ENCODE measurements at regions not wholly inside any gene's neighbourhood (a gene's known extent, or its start where the extent isn't known, plus 50 kb on each side); places are given as distances from the start of the nearest gene placed in this dataset.
"Not testable (repeated sequence)": the region's sequence is repeated elsewhere in the genome, so short reads cannot be mapped to it uniquely, and the experiment has no call there.

- no CpG with 5 or more reads among the region's 1 CpG for WGBS (ENCODE audit: insufficient coverage)
- H3K9me3 Mint-ChIP-seq; intact Hi-C loops (cut with micrococcal nuclease); H3K9ac ChIP-seq (ENCODE audit: insufficient read depth, low read length, poor library complexity, severe bottlenecking); H2AFZ ChIP-seq (ENCODE audit: insufficient read depth, low read depth, low read length, poor library complexity, severe bottlenecking); DNase-seq; H3K36me3 Mint-ChIP-seq; H3K27me3 ChIP-seq (ENCODE audit: control insufficient read depth in 2 of 2, insufficient read depth in 2 of 2, low read length in 2 of 2); H3K27ac ChIP-seq (ENCODE audit: low read depth in 1 of 2, low read length in 2 of 2); H3K4me3 ChIP-seq (replicated peaks in 1 of 3; ENCODE audit: low read depth in 2 of 3, low read length in 3 of 3); H3K27me3 Mint-ChIP-seq (ENCODE audit: low read depth in 3 of 3); H3K4me1 ChIP-seq (ENCODE audit: control insufficient read depth in 1 of 2, insufficient read depth in 2 of 2, low read length in 2 of 2); H4K20me1 ChIP-seq (ENCODE audit: insufficient read depth, low read length); H3K4me3 Mint-ChIP-seq; H3K4me1 Mint-ChIP-seq; H3K27ac Mint-ChIP-seq; H3K4me2 ChIP-seq (replicated peaks; ENCODE audit: extremely low read depth, low read length, poor library complexity, severe bottlenecking); H3K79me2 ChIP-seq (ENCODE audit: insufficient read depth, low read length); H3K36me3 ChIP-seq (replicated peaks in 1 of 2; ENCODE audit: control insufficient read depth in 1 of 2, insufficient read depth in 2 of 2, low read length in 2 of 2); H3K9me3 ChIP-seq (replicated peaks in 1 of 2; ENCODE audit: control insufficient read depth in 1 of 2, insufficient read depth in 1 of 2, low read length in 2 of 2): not testable (repeated sequence)
Observed at GRCh38 chr6:58067867-58068548, 750.6 kb downstream of the PRIM2 start.

- H3K27me3 ChIP-seq (ENCODE audit: control insufficient read depth in 2 of 2, insufficient read depth in 2 of 2, low read length in 2 of 2), result no peaks in the 10 kb centered on the region
- Mint-ChIP-seq H3K27ac (no peak overlapping the region), H3K4me3 (no peak overlapping the region), H3K4me1 (no peaks in the 10 kb centered on the region), H3K27me3 (ENCODE audit: low read depth in 3 of 3) (peaks cover 0 to 2% (median 0%) of the 10 kb centered on the region in 3 donors), H3K9me3 (peaks cover 0 to 6% (median 3%) of the 10 kb centered on the region in 7 donors), H3K36me3 (no peaks in the 10 kb centered on the region)
- no peak overlapping the region for H3K4me2 ChIP-seq (replicated peaks; ENCODE audit: extremely low read depth, low read length, poor library complexity, severe bottlenecking)
- H3K27ac ChIP-seq (ENCODE audit: low read depth in 1 of 2, low read length in 2 of 2), result no peak overlapping the region
- intact Hi-C loops (cut with micrococcal nuclease), result no loop called here
- no peaks in the 10 kb centered on the region for H4K20me1 ChIP-seq (ENCODE audit: insufficient read depth, low read length)
- H3K9me3 ChIP-seq (replicated peaks in 1 of 2; ENCODE audit: control insufficient read depth in 1 of 2, insufficient read depth in 1 of 2, low read length in 2 of 2), result peaks cover 0 to 5% of the 10 kb centered on the region in 2 donors
- H3K4me3 ChIP-seq (replicated peaks in 1 of 3; ENCODE audit: low read depth in 2 of 3, low read length in 3 of 3), result no peak overlapping the region
- H3K36me3 ChIP-seq (replicated peaks in 1 of 2; ENCODE audit: control insufficient read depth in 1 of 2, insufficient read depth in 2 of 2, low read length in 2 of 2), result no peaks in the 10 kb centered on the region
- no peaks in the 10 kb centered on the region for H3K4me1 ChIP-seq (ENCODE audit: control insufficient read depth in 1 of 2, insufficient read depth in 2 of 2, low read length in 2 of 2)
- 93% methylated on average over 10 of the region's 23 CpGs for WGBS (ENCODE audit: insufficient coverage)
- no peak for TF ChIP-seq CTCF (IDR thresholded peaks at IDR 0.05)
- H3K9ac ChIP-seq (ENCODE audit: insufficient read depth, low read length, poor library complexity, severe bottlenecking), result no peak overlapping the region
- no peak overlapping the region for H2AFZ ChIP-seq (ENCODE audit: insufficient read depth, low read depth, low read length, poor library complexity, severe bottlenecking)
- DNase-seq, result no peak
- H3K79me2 ChIP-seq (ENCODE audit: insufficient read depth, low read length), result no peaks in the 10 kb centered on the region
Observed at GRCh38 chr6:58073263-58073662, 755.8 kb downstream of the PRIM2 start.

- H3K4me3 ChIP-seq (replicated peaks in 1 of 3; ENCODE audit: low read depth in 2 of 3, low read length in 3 of 3); H3K9me3 ChIP-seq (replicated peaks in 1 of 2; ENCODE audit: control insufficient read depth in 1 of 2, insufficient read depth in 1 of 2, low read length in 2 of 2); H3K27me3 Mint-ChIP-seq (ENCODE audit: low read depth in 3 of 3); H4K20me1 ChIP-seq (ENCODE audit: insufficient read depth, low read length); H2AFZ ChIP-seq (ENCODE audit: insufficient read depth, low read depth, low read length, poor library complexity, severe bottlenecking); H3K36me3 ChIP-seq (replicated peaks in 1 of 2; ENCODE audit: control insufficient read depth in 1 of 2, insufficient read depth in 2 of 2, low read length in 2 of 2); H3K9me3 Mint-ChIP-seq; H3K4me2 ChIP-seq (replicated peaks; ENCODE audit: extremely low read depth, low read length, poor library complexity, severe bottlenecking); H3K9ac ChIP-seq (ENCODE audit: insufficient read depth, low read length, poor library complexity, severe bottlenecking); H3K4me1 ChIP-seq (ENCODE audit: control insufficient read depth in 1 of 2, insufficient read depth in 2 of 2, low read length in 2 of 2); H3K27ac ChIP-seq (ENCODE audit: low read depth in 1 of 2, low read length in 2 of 2); H3K27ac Mint-ChIP-seq; DNase-seq; H3K79me2 ChIP-seq (ENCODE audit: insufficient read depth, low read length); H3K36me3 Mint-ChIP-seq; H3K4me3 Mint-ChIP-seq; intact Hi-C loops (cut with micrococcal nuclease); H3K27me3 ChIP-seq (ENCODE audit: control insufficient read depth in 2 of 2, insufficient read depth in 2 of 2, low read length in 2 of 2); H3K4me1 Mint-ChIP-seq: not testable (repeated sequence)
- WGBS (ENCODE audit: insufficient coverage), result no CpG with 5 or more reads among the region's 2 CpGs
Observed at GRCh38 chr6:58090067-58090466, 772.6 kb downstream of the PRIM2 start.

- H3K36me3 Mint-ChIP-seq; H3K9me3 ChIP-seq (replicated peaks in 1 of 2; ENCODE audit: control insufficient read depth in 1 of 2, insufficient read depth in 1 of 2, low read length in 2 of 2); H3K4me1 Mint-ChIP-seq; H3K4me3 ChIP-seq (replicated peaks in 1 of 3; ENCODE audit: low read depth in 2 of 3, low read length in 3 of 3); H3K36me3 ChIP-seq (replicated peaks in 1 of 2; ENCODE audit: control insufficient read depth in 1 of 2, insufficient read depth in 2 of 2, low read length in 2 of 2); H3K27ac Mint-ChIP-seq; H3K4me1 ChIP-seq (ENCODE audit: control insufficient read depth in 1 of 2, insufficient read depth in 2 of 2, low read length in 2 of 2); H2AFZ ChIP-seq (ENCODE audit: insufficient read depth, low read depth, low read length, poor library complexity, severe bottlenecking); intact Hi-C loops (cut with micrococcal nuclease); H3K27me3 ChIP-seq (ENCODE audit: control insufficient read depth in 2 of 2, insufficient read depth in 2 of 2, low read length in 2 of 2); H4K20me1 ChIP-seq (ENCODE audit: insufficient read depth, low read length); H3K9ac ChIP-seq (ENCODE audit: insufficient read depth, low read length, poor library complexity, severe bottlenecking); H3K4me3 Mint-ChIP-seq; H3K27ac ChIP-seq (ENCODE audit: low read depth in 1 of 2, low read length in 2 of 2); DNase-seq; H3K27me3 Mint-ChIP-seq (ENCODE audit: low read depth in 3 of 3); H3K79me2 ChIP-seq (ENCODE audit: insufficient read depth, low read length); H3K4me2 ChIP-seq (replicated peaks; ENCODE audit: extremely low read depth, low read length, poor library complexity, severe bottlenecking): not testable (repeated sequence)
- H3K9me3 Mint-ChIP-seq, result peaks cover 0 to 17% (median 7%) of the 10 kb centered on the region in 7 donors
Observed at GRCh38 chr6:58097251-58097650, 779.8 kb downstream of the PRIM2 start.
